NCI-H128 (cell line): ENCODE measurements at regions not wholly inside any gene's neighbourhood (a gene's known extent, or its start where the extent isn't known, plus 50 kb on each side); places are given as distances from the start of the nearest gene placed in this dataset.

ENCODE experiments used
- DNase-seq: peaks from one replicate; lab custom pipeline; 2025; ENCODE audit not compliant: unreplicated experiment; lab: John Stamatoyannopoulos, UW

- no peak for DNase-seq
Observed at GRCh38 chr4:104146048-104146447, 348.6 kb downstream of the CXXC4 start.

- DNase-seq, result no peak
Observed at GRCh38 chr4:104138116-104138515, 356.6 kb downstream of the CXXC4 start.

GRCh38 chr4:104129243-104129642 lies 365.5 kb downstream of the CXXC4 start:
- no peak for DNase-seq

GRCh38 chr4:104128850-104129213 lies 365.9 kb downstream of the CXXC4 start:
- no peak for DNase-seq

GRCh38 chr4:104128031-104128849 lies 366.5 kb downstream of the CXXC4 start:
- no peak for DNase-seq

GRCh38 chr4:104123021-104123420 lies 371.7 kb downstream of the CXXC4 start:
- no peak for DNase-seq

GRCh38 chr4:104117776-104118175 lies 376.9 kb downstream of the CXXC4 start:
- DNase-seq, result no peak

- no peak for DNase-seq
Observed at GRCh38 chr4:104113850-104114249, 380.8 kb downstream of the CXXC4 start.

- no peak for DNase-seq
Observed at GRCh38 chr4:104099141-104099540, 379.4 kb upstream of the TACR3 start.

- no peak for DNase-seq
Observed at GRCh38 chr4:104093247-104093646, 373.5 kb upstream of the TACR3 start.

- DNase-seq, result no peak
Observed at GRCh38 chr4:104073229-104073628, 353.4 kb upstream of the TACR3 start.

- no peak for DNase-seq
Observed at GRCh38 chr4:104066533-104066932, 346.7 kb upstream of the TACR3 start.

GRCh38 chr4:104064646-104065577 lies 345.1 kb upstream of the TACR3 start:
- no peak for DNase-seq

GRCh38 chr4:104063341-104063740 lies 343.6 kb upstream of the TACR3 start:
- no peak for DNase-seq

- no peak for DNase-seq
Observed at GRCh38 chr4:104044369-104044768, 324.6 kb upstream of the TACR3 start.

- no peak for DNase-seq
Observed at GRCh38 chr4:104032896-104033295, 313.1 kb upstream of the TACR3 start.

GRCh38 chr4:104025251-104025650 lies 305.5 kb upstream of the TACR3 start:
- no peak for DNase-seq

GRCh38 chr4:104022831-104023230 lies 303.0 kb upstream of the TACR3 start:
- DNase-seq, result no peak

- no peak for DNase-seq
Observed at GRCh38 chr4:104022226-104022625, 302.4 kb upstream of the TACR3 start.

GRCh38 chr4:104020641-104021040 lies 300.9 kb upstream of the TACR3 start:
- DNase-seq, result no peak

GRCh38 chr4:104017213-104017612 lies 297.4 kb upstream of the TACR3 start:
- DNase-seq, result no peak

GRCh38 chr4:104015680-104016079 lies 295.9 kb upstream of the TACR3 start:
- no peak for DNase-seq
